GM12872 (cell line): ENCODE measurements at regions not wholly inside any gene's neighbourhood (a gene's known extent, or its start where the extent isn't known, plus 50 kb on each side); places are given as distances from the start of the nearest gene placed in this dataset.

ENCODE experiments used
- CTCF ChIP-seq: IDR thresholded peaks from 3 replicates; pipeline ENCODE4 v1.5.1; 2011; ENCODE audit warnings: low read depth, mild to moderate bottlenecking, low read length, moderate library complexity; ENCODE audit not compliant: insufficient read depth

DNA sequence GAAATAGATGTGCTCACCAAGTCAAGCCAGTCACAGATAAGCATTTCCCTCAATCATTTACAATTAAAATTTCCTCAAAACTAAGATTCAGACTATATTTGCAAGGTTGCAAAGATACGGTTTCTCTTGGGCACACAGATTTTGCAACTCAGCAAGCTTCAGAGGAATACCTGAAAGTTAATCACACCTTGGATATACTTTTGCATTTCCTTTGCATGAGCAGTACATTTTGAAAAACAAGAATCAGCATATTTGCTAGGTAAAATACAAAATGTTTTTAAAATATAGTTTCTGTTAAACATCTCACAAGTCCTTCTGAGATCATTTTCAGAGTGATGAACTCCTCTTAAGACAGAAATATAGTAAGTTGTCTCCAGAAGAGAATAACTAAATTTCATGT, 336.9 kb downstream of the DUSP6 start:
- no peak for TF ChIP-seq CTCF

DNA sequence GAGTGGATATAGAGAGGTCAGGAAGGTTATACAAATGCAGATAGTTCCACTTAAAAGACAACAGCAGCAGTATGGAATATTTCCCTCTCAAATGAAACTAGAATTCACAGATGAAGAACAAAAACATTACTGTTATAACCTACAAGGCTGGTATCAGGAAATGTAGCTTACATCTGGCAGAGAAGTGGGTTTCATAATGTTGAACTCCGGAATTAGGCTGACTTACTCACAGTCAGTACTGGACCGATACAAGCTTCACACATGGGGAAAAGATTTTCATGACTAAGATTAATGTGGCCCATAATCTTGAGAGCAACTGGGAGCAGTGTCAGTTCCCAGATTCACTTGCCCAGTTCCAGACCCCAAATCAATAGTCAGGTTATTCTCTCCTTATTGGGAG, 353.9 kb downstream of the DUSP6 start:
- TF ChIP-seq CTCF = no peak

DNA sequence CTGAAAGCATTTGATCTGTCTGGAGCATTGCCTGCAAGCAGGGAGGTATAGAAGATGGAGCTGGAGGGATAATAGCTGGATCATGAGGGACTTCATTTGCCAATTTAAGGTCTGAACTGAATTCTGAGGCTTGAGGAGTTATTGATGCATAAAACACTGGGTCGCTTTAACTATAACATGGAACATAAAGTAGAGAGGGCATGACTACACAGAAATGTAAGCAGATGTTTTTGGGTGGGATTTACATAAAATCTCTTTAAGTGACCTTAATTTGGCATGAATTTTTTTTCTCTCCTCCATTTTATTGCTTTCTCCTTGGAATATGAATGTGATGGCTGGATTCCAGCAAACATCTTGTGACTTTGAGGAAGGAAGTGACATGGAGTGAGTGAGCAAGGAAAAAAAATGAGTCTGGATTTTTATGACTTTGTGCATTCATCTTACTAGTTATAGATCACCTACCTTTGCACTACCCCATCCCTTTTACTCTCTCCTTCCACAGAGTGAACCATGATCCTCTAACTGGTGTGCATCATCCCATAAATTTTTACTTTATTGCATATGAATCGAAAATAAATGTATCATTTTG, 356.0 kb downstream of the DUSP6 start:
- TF ChIP-seq CTCF = no peak

- TF ChIP-seq CTCF = no peak
These were observed 357.3 kb downstream of the DUSP6 start for GRCh38 chr12:88994971-88995370.

GRCh38 chr12:88994537-88994936, 357.8 kb downstream of the DUSP6 start:
- TF ChIP-seq CTCF = no peak

- peak; percentile 40; the same call in 2 of the 3 replicates for TF ChIP-seq CTCF
These were observed 358.6 kb downstream of the DUSP6 start for GRCh38 chr12:88993651-88994050.

GRCh38 chr12:88986056-88986455, 366.2 kb downstream of the DUSP6 start:
- TF ChIP-seq CTCF = no peak
